Natural killer cell (primary cell): ENCODE measurements at regions not wholly inside any gene's neighbourhood (a gene's known extent, or its start where the extent isn't known, plus 50 kb on each side); places are given as distances from the start of the nearest gene placed in this dataset.

ENCODE experiments used
- ATAC-seq, 3 donors: fragments of 150-1000 bp in 2 of 3; fragments of 200-7000 bp in 1 of 3; cut with Tn5 transposase; 1 replicate in 1 of 3; 2 replicates in 2 of 3; pipeline ENCODE4 v1.10.0; 2021; ENCODE audit warnings: mild to moderate bottlenecking in 2 of 3, moderate library complexity in 2 of 3
- DNase-seq, 2 donors: peaks; one replicate each; pipeline versions ENCODE4 v3.0.0 to v3.0.0-alpha.2; 2013 to 2021; ENCODE audit warnings: mixed read lengths in 1 of 2
- H3K27ac ChIP-seq: one replicate; pipeline ENCODE4 v1.5.1; 2013; ENCODE audit warnings: mild to moderate bottlenecking, low read length
- H3K27me3 ChIP-seq: one replicate; pipeline ENCODE4 v1.6.1; 2013; ENCODE audit warnings: low read length; ENCODE audit not compliant: control insufficient read depth, insufficient read depth
- H3K36me3 ChIP-seq: one replicate; pipeline ENCODE4 v1.6.1; 2013; ENCODE audit warnings: low read length; ENCODE audit not compliant: control insufficient read depth, insufficient read depth
- H3K4me1 ChIP-seq: one replicate; pipeline ENCODE4 v1.6.1; 2013; ENCODE audit warnings: low read length; ENCODE audit not compliant: control insufficient read depth, insufficient read depth
- H3K4me3 ChIP-seq: one replicate; pipeline ENCODE4 v1.5.1; 2013; ENCODE audit warnings: low read length
- H3K9me3 ChIP-seq: one replicate; pipeline ENCODE4 v1.6.1; 2013; ENCODE audit warnings: low read length; ENCODE audit not compliant: control insufficient read depth, insufficient read depth
- H3K27ac Mint-ChIP-seq, 2 donors: one replicate each; pipeline ENCODE4 v1.8.0; 2022; ENCODE audit warnings: mild to moderate bottlenecking in 2 of 2, mixed read lengths in 2 of 2, moderate library complexity in 1 of 2
- H3K27me3 Mint-ChIP-seq, 2 donors: one replicate each; pipeline ENCODE4 v1.8.0; 2022; ENCODE audit warnings: low read depth in 2 of 2, mixed read lengths in 2 of 2
- H3K36me3 Mint-ChIP-seq: one replicate; pipeline ENCODE4 v1.8.0; 2022; ENCODE audit warnings: mixed read lengths
- H3K4me1 Mint-ChIP-seq, 2 donors: one replicate each; pipeline ENCODE4 v1.8.0; 2022; ENCODE audit warnings: mixed read lengths in 2 of 2
- H3K4me3 Mint-ChIP-seq: one replicate; pipeline ENCODE4 v1.8.0; 2022; ENCODE audit warnings: mild to moderate bottlenecking, moderate library complexity, mixed read lengths
- H3K9me3 Mint-ChIP-seq, 2 donors: one replicate each; pipeline ENCODE4 v1.8.0; 2022; ENCODE audit warnings: mixed read lengths in 2 of 2
- CTCF ChIP-seq: fragments of 200-600 bp; IDR thresholded peaks from one replicate; pipeline ENCODE4 v1.8.0; 2022; ENCODE audit warnings: antibody characterized with exemption
- WGBS: methylation state at CpG from one replicate; pipeline ENCODE4 v1.1.7; 2013; ENCODE audit warnings: missing lambda C conversion rate; ENCODE audit not compliant: insufficient coverage; 5-methylcytosine and 5-hydroxymethylcytosine counted together
- intact Hi-C: fragments of 100-400 bp; cut with micrococcal nuclease; formaldehyde crosslinking; loops from one replicate; pipeline ENCODE4 v1.14.2; 2022

- no peak overlapping the region for H3K27ac Mint-ChIP-seq
- no peak for DNase-seq
- no peak for ATAC-seq
- peaks cover 6 to 7% of the 10 kb centered on the region in 2 donors for H3K27me3 Mint-ChIP-seq
- H3K4me1 Mint-ChIP-seq = no peaks in the 10 kb centered on the region
- no peak for TF ChIP-seq CTCF
- no peaks in the 10 kb centered on the region for H3K36me3 Mint-ChIP-seq
- no peak overlapping the region for H3K4me3 Mint-ChIP-seq
- H3K9me3 Mint-ChIP-seq = no peaks in the 10 kb centered on the region
- Histone ChIP-seq H3K27ac (no peak overlapping the region), H3K4me3 (no peak overlapping the region), H3K9me3 (no peaks in the 10 kb centered on the region), H3K36me3 (no peaks in the 10 kb centered on the region), H3K27me3 (no peaks in the 10 kb centered on the region), H3K4me1 (no peaks in the 10 kb centered on the region)
- intact Hi-C loops = no loop called here
- 51% methylated on average over 3 of the region's 3 CpGs for WGBS
Observed at GRCh38 chr22:27461470-27461869, 340.1 kb downstream of the MN1 start.

DNA sequence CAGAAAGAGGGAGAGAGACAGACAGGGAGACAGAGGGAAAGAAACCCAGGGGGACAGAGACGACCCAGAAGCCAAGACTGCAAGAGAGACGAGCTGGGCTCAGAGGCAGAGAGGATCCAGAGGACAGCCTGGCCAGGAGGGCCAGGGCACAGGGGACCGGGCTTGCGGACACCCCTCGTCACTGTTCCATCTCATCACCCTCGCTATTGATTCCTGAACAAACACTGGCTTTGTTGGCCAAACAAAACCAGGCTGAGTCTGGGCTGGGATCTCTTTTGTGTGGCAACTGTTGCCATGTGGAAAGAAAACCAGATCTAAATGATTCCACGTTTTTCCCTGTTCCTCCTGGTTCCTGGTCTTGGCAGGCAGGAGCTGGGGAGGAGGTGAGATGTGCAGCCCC lies 339.4 kb downstream of the MN1 start:
- H3K4me1 ChIP-seq = no peaks in the 10 kb centered on the region
- H3K4me3 Mint-ChIP-seq = no peak overlapping the region
- TF ChIP-seq CTCF = no peak
- no peaks in the 10 kb centered on the region for H3K36me3 Mint-ChIP-seq
- H3K9me3 Mint-ChIP-seq = no peaks in the 10 kb centered on the region
- no peak overlapping the region for H3K27ac Mint-ChIP-seq
- ATAC-seq (no peak), DNase-seq (no peak)
- H3K27me3 Mint-ChIP-seq = peaks cover 6 to 7% of the 10 kb centered on the region in 2 donors
- no peaks in the 10 kb centered on the region for H3K27me3 ChIP-seq
- intact Hi-C loops = no loop called here
- no peaks in the 10 kb centered on the region for H3K36me3 ChIP-seq
- no peaks in the 10 kb centered on the region for H3K9me3 ChIP-seq
- 68% methylated on average over 7 of the region's 7 CpGs for WGBS
- no peaks in the 10 kb centered on the region for H3K4me1 Mint-ChIP-seq
- no peak overlapping the region for H3K27ac ChIP-seq
- H3K4me3 ChIP-seq = no peak overlapping the region

- no peak overlapping the region for H3K27ac ChIP-seq
- H3K4me1 ChIP-seq = no peaks in the 10 kb centered on the region
- Mint-ChIP-seq H3K9me3 (no peaks in the 10 kb centered on the region), H3K27me3 (peaks cover 7 to 9% of the 10 kb centered on the region in 2 donors), H3K4me1 (no peaks in the 10 kb centered on the region), H3K36me3 (no peaks in the 10 kb centered on the region), H3K27ac (no peak overlapping the region), H3K4me3 (no peak overlapping the region)
- TF ChIP-seq CTCF = no peak
- DNase-seq (no peak), ATAC-seq (no peak)
- 84% methylated on average over 13 of the region's 13 CpGs for WGBS
- intact Hi-C loops = no loop called here
- no peaks in the 10 kb centered on the region for H3K9me3 ChIP-seq
- no peaks in the 10 kb centered on the region for H3K36me3 ChIP-seq
- no peaks in the 10 kb centered on the region for H3K27me3 ChIP-seq
- H3K4me3 ChIP-seq = no peak overlapping the region
Observed at GRCh38 chr22:27463121-27463660, 338.4 kb downstream of the MN1 start.

DNA sequence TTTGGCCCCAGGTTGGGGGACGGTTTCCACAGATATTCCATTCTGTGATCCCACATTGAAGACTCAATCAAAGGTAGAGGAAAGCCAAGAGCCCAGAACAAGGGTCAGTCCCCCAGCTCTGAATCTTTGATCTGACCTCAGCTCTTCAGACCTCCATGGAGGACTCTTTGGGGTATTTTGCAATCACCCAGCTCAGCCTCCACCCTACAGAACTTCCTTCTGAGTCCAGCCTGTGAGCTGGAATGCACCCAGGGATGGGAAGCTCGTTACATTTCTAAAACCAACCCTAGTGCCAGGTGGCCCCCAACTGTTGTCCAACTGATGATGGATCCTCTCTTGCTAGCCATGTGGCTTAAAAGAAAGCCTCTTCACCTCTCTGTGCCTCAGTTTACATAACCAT lies 335.3 kb downstream of the MN1 start:
- ATAC-seq = no peak

More for the DNA sequence above, 335.3 kb downstream of the MN1 start:
- H3K4me3 ChIP-seq = no peak overlapping the region
- intact Hi-C loops = no loop called here
- Mint-ChIP-seq H3K27ac (no peak overlapping the region), H3K9me3 (no peaks in the 10 kb centered on the region), H3K4me3 (no peak overlapping the region), H3K27me3 (peaks cover 6 to 7% of the 10 kb centered on the region in 2 donors), H3K36me3 (no peaks in the 10 kb centered on the region), H3K4me1 (no peaks in the 10 kb centered on the region)
- TF ChIP-seq CTCF = no peak
- H3K36me3 ChIP-seq = no peaks in the 10 kb centered on the region
- H3K9me3 ChIP-seq = no peaks in the 10 kb centered on the region
- WGBS = 87% methylated on average over 2 of the region's 2 CpGs
- H3K27ac ChIP-seq = no peak overlapping the region
- DNase-seq = no peak
- no peaks in the 10 kb centered on the region for H3K27me3 ChIP-seq
- no peaks in the 10 kb centered on the region for H3K4me1 ChIP-seq
